GM12801 (cell line): ENCODE measurements at regions not wholly inside any gene's neighbourhood (a gene's known extent, or its start where the extent isn't known, plus 50 kb on each side); places are given as distances from the start of the nearest gene placed in this dataset.

ENCODE experiments used
- CTCF ChIP-seq: IDR thresholded peaks from one replicate; pipeline ENCODE4 v1.5.1; 2011; ENCODE audit warnings: control low read depth; ENCODE audit not compliant: insufficient read length; ENCODE audit errors: extremely low read depth

GRCh38 chr13:53206455-53206854 is 177.8 kb downstream of the OLFM4 start:
- no peak for TF ChIP-seq CTCF

GRCh38 chr13:53207556-53207955 is 178.9 kb downstream of the OLFM4 start:
- TF ChIP-seq CTCF: no peak

GRCh38 chr13:53214433-53214832 is 185.8 kb downstream of the OLFM4 start:
- no peak for TF ChIP-seq CTCF

GRCh38 chr13:53215563-53215962 is 186.9 kb downstream of the OLFM4 start:
- no peak for TF ChIP-seq CTCF

GRCh38 chr13:53216773-53217172 is 188.2 kb downstream of the OLFM4 start:
- TF ChIP-seq CTCF: no peak

- TF ChIP-seq CTCF: no peak
Measured at GRCh38 chr13:53217194-53217593, 188.6 kb downstream of the OLFM4 start.

- no peak for TF ChIP-seq CTCF
Measured at GRCh38 chr13:53220038-53220437, 191.4 kb downstream of the OLFM4 start.

- TF ChIP-seq CTCF: no peak
Measured at GRCh38 chr13:53237696-53238095, 209.1 kb downstream of the OLFM4 start.
